Pancreas (tissue), 10 donors: ENCODE measurements at regions not wholly inside any gene's neighbourhood (a gene's known extent, or its start where the extent isn't known, plus 50 kb on each side); places are given as distances from the start of the nearest gene placed in this dataset.
A peak's percentile ranks its signal among the peaks of the same experiment; 100 is the strongest.

Experiments used
- ATAC-seq, 4 donors: fragments of 200-7000 bp; cut with Tn5 transposase; one replicate each; pipeline versions ENCODE4 v1.8.0 to v1.9.1; 2020; ENCODE audit warnings: mild to moderate bottlenecking in 4 of 4, moderate library complexity in 4 of 4
- DNase-seq, 6 donors: peaks; one replicate each; pipeline ENCODE4 v3.0.0-alpha.2; 2020
- FAIRE-seq: peaks from 2 replicates; lab custom pipeline; 2012; peaks lifted over from hg19 to GRCh38; lab: Jason Lieb, UNC
- H3K27ac ChIP-seq, 4 donors: fragments of 200-600 bp; sonication (generic); 1 replicate in 3 of 4; 2 replicates in 1 of 4; pipeline versions ENCODE4 v1.5.0 to v1.8.0; 2020
- H3K27me3 ChIP-seq, 4 donors: fragments of 200-600 bp; one replicate each; pipeline ENCODE4 v1.8.0; 2021
- H3K36me3 ChIP-seq, 3 donors: fragments of 200-600 bp; sonication (generic) in 1 of 3; one replicate each; pipeline versions ENCODE4 v1.5.0 to v1.8.0; 2020 to 2021
- H3K4me1 ChIP-seq, 3 donors: fragments of 200-600 bp; one replicate each; pipeline ENCODE4 v1.8.0; 2021
- H3K4me3 ChIP-seq, 4 donors: fragments of 200-600 bp; sonication (generic) in 2 of 4; one replicate each; pipeline versions ENCODE4 v1.5.0 to v1.8.0; 2020 to 2021
- H3K9me3 ChIP-seq, 4 donors: fragments of 200-600 bp; one replicate each; pipeline ENCODE4 v1.8.0; 2021
- CTCF ChIP-seq, 4 donors: fragments of 200-600 bp; sonication (generic) in 3 of 4; IDR thresholded peaks; one replicate each; pipeline versions ENCODE4 v1.5.0 to v1.8.0; 2021; ENCODE audit warnings: antibody characterized with exemption in 4 of 4
- WGBS, 2 donors: extraction: QIAGEN DNeasy Blood & Tissue Kit; methylation state at CpG; one replicate each; pipeline ENCODE4 v1.1.7; 2013; 5-methylcytosine and 5-hydroxymethylcytosine counted together
- intact Hi-C, 3 donors: fragments of 100-400 bp; cut with DNase I; formaldehyde crosslinking; loops; one replicate each; pipeline versions ENCODE4 v1.11.1 to v1.14.2; 2022
- donor health status: healthy with polysubstance abuse.
- donor health status: DM: no; HTN: no; CAD: no; lungs with moderate emphysema.
- donor health status: DM: no; HTN: no; CAD: no.
- donor health status: control.
- donor health status: control.
- donor health status: Bipolar disorder and iron deficiency.
- donor health status: DM: yes; HTN: yes; CAD: no.
- donor health status: DM: no; HTN: no; CAD: no.
- donor health status: DM: no; HTN: no; CAD: no.
- donor health status: DM: yes; HTN: yes; CAD: no.

GRCh38 chr2:19491796-19492195 is 133.4 kb upstream of the OSR1 start:
- TF ChIP-seq CTCF (IDR thresholded peaks at IDR 0.05): no peak
- DNase-seq: no peak
- intact Hi-C loops: no loop called here
- no peak overlapping the region for H3K27ac ChIP-seq
- no peaks in the 10 kb centered on the region for H3K9me3 ChIP-seq
- H3K4me3 ChIP-seq: no peak overlapping the region
- H3K36me3 ChIP-seq: no peaks in the 10 kb centered on the region
- WGBS, 2 donors: 53 to 61% methylated on average over 3 of the region's 3 CpGs
- H3K27me3 ChIP-seq: no peaks in the 10 kb centered on the region
- FAIRE-seq: no peak
- no peaks in the 10 kb centered on the region for H3K4me1 ChIP-seq
- ATAC-seq: no peak

- 63 to 66% methylated on average over 8 of the region's 8 CpGs for WGBS, 2 donors
- TF ChIP-seq CTCF (IDR thresholded peaks at IDR 0.05): no peak
- no peak overlapping the region for H3K4me3 ChIP-seq
- intact Hi-C loops: no loop called here
- no peaks in the 10 kb centered on the region for H3K27me3 ChIP-seq
- H3K4me1 ChIP-seq: no peaks in the 10 kb centered on the region
- no peaks in the 10 kb centered on the region for H3K9me3 ChIP-seq
- no peak for ATAC-seq
- no peak overlapping the region for H3K27ac ChIP-seq
- H3K36me3 ChIP-seq: no peaks in the 10 kb centered on the region
- FAIRE-seq: no peak
- DNase-seq: no peak
Observed at GRCh38 chr2:19490846-19491435, 132.5 kb upstream of the OSR1 start.

- ATAC-seq (no peak), DNase-seq (no peak), FAIRE-seq (no peak)
- 52 to 53% methylated on average over 4 of the region's 4 CpGs for WGBS, 2 donors
- intact Hi-C loops: no loop called here
- Histone ChIP-seq H3K36me3 (no peaks in the 10 kb centered on the region), H3K9me3 (no peaks in the 10 kb centered on the region), H3K27ac (no peak overlapping the region), H3K4me1 (no peaks in the 10 kb centered on the region), H3K27me3 (no peaks in the 10 kb centered on the region), H3K4me3 (no peak overlapping the region)
- no peak for TF ChIP-seq CTCF (IDR thresholded peaks at IDR 0.05)
Observed at GRCh38 chr2:19488009-19488691, 129.7 kb upstream of the OSR1 start.

- 91 to 92% methylated on average over 1 of the region's 1 CpG for WGBS, 2 donors
- no peaks in the 10 kb centered on the region for H3K27me3 ChIP-seq
- TF ChIP-seq CTCF (IDR thresholded peaks at IDR 0.05): no peak
- no peak overlapping the region for H3K27ac ChIP-seq
- ATAC-seq (no peak), FAIRE-seq (no peak), DNase-seq (no peak)
- intact Hi-C loops: no loop called here
- no peaks in the 10 kb centered on the region for H3K36me3 ChIP-seq
- H3K4me3 ChIP-seq: no peak overlapping the region
- no peaks in the 10 kb centered on the region for H3K9me3 ChIP-seq
- no peaks in the 10 kb centered on the region for H3K4me1 ChIP-seq
Observed at GRCh38 chr2:19484736-19485135, 126.3 kb upstream of the OSR1 start.

GRCh38 chr2:19480673-19481072 is 122.2 kb upstream of the OSR1 start:
- peak in 1 of 4 donors; percentile 43 for ATAC-seq
- 61 to 70% methylated on average over 5 of the region's 5 CpGs for WGBS, 2 donors
- intact Hi-C loops: no loop called here

More at GRCh38 chr2:19480673-19481072, 122.2 kb upstream of the OSR1 start:
- Histone ChIP-seq H3K36me3 (no peaks in the 10 kb centered on the region), H3K4me1 (no peaks in the 10 kb centered on the region), H3K27me3 (no peaks in the 10 kb centered on the region), H3K27ac (no peak overlapping the region), H3K9me3 (no peaks in the 10 kb centered on the region), H3K4me3 (no peak overlapping the region)
- TF ChIP-seq CTCF (IDR thresholded peaks at IDR 0.05): no peak
- FAIRE-seq (no peak), DNase-seq (no peak)
